Testis (tissue), 2 donors: ENCODE measurements at regions not wholly inside any gene's neighbourhood (a gene's known extent, or its start where the extent isn't known, plus 50 kb on each side); places are given as distances from the start of the nearest gene placed in this dataset.

Source experiments
- CTCF ChIP-seq, 3 experiments: fragments of 450-650 bp in 2 of 3; fragments of 200-600 bp in 1 of 3; sonication (generic) in 1 of 3; IDR thresholded peaks; one replicate each; pipeline ENCODE4 v1.5.1; 2016 to 2019; ENCODE audit warnings: antibody characterized with exemption in 3 of 3, mild to moderate bottlenecking in 2 of 3, moderate library complexity in 1 of 3
- POLR2A ChIP-seq: fragments of 450-650 bp; IDR thresholded peaks from one replicate; pipeline ENCODE4 v1.6.1; 2017; ENCODE audit warnings: antibody characterized with exemption, mild to moderate bottlenecking, moderate library complexity

- no peak for TF ChIP-seq POLR2A
- TF ChIP-seq CTCF (IDR thresholded peaks at IDR 0.05), result no peak
Measured at GRCh38 chr2:234412726-234413125, 84.2 kb downstream of the ARL4C start.
